HG03342 (cell line): ENCODE measurements at regions not wholly inside any gene's neighbourhood (a gene's known extent, or its start where the extent isn't known, plus 50 kb on each side); places are given as distances from the start of the nearest gene placed in this dataset.

Experiments
- ATAC-seq: cut with Tn5 transposase; IDR thresholded peaks from one replicate; pipeline ENCODE4 v1.9.1; 2021; ENCODE audit warnings: mild to moderate bottlenecking, moderate library complexity; ENCODE audit not compliant: unreplicated experiment

DNA sequence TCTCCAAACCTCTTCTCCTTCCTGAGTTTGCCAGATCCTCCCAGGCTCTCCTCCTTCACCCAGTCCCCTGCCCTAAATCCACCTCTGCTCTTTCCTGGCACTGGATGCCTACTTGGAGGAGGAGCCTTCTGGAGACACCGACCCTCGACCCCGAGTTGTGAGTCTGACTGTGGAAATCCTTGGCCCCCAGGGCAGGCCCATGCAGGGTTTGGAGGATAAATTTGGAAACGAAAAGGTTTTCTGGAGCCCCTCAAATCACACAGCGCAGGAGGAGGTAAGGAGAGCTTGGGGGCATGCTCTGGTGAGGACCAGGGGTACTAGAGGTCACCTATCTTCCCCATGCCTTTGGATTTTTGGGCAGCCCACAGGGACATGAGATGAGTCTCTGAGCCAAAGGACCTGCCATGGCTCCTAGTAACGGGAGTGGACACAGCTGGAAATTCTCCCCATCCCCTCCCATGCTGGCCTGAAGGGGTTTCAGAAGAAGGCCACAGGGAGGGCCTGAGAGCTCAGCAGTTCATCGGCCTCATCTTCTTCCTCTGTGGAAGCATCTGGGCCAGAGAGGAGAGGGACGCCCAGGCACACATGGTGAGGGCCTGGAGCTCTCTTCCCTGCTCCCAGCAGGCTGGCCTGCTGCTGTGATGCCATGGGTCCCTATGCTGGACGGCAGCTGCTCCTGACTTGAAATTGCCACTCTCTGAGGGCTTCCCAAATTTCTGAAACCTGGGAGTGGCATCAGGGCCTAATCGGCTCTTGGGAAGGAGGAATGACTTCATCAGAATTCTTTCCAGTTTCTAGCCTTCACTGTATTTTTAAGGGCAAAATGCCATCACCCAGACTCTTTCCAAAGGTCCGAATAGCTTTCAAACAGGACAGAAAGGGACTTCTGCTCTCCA lies 68.6 kb upstream of the ITGA11 start:
- ATAC-seq: no peak

GRCh38 chr15:68501259-68501591 lies 69.3 kb upstream of the ITGA11 start:
- no peak for ATAC-seq

DNA sequence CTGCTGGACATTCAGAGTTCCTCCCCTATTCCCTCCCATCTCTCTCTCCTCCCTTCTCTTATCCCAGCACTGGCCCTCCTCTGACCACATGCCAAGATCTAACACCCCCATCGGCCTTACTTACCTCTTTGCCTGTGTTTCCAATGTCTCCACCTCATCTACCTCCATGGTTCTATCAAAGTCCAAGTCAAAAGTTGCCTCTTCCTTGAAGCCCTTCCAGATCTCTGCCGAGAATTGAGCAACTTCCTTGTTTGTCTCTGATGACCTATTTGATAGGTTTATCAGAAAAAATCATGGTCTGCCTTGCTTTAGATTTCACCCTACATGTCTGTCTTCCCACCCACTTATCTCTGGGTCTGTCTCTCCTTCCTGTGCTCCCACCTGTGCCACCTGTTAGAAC lies 69.7 kb upstream of the ITGA11 start:
- ATAC-seq: no peak

DNA sequence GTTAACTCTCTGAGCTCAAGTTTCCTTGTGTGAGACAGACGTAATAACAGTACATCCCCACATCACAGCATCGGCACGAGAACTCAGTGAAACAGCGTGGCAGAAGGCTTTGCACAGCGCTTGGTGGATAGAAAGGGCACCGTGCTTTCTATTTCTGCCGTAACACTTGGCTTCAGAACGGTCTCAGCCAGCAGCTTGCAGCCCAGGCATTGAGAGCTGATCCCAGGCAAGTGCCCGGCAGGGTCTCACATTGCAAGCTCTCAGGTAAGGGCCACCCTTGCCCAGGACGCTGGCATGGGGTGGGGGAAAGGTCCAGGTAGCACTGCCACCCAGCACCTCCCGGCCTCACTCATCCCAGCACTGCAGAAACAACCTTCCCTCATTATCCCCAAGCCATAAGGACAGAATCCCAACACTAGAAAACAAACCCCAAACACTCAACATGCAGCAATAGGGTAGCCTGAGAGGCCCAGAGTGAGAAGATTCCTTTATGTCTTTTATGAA lies 70.5 kb upstream of the ITGA11 start:
- no peak for ATAC-seq

DNA sequence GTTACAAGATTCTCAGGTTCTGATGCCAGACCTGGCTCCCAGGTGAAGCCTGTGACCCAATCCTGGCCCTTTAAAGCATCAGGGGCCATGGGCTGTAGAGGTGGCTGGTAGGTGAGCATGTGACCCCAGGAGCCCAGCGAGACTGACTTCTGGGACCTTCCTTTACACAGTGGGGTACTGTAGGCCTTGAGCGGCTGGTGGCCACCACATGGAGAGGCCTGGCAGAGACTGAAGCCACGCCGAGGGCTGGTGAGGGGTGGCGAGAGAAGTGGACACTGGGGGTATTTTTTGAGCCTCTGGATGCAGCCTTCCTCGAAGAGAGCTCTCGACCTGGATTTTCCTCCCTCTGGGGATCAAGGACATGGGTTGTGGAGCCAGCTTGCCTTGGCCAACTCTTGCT lies 71.2 kb upstream of the ITGA11 start:
- ATAC-seq: no peak

GRCh38 chr15:68503791-68504680 lies 72.1 kb upstream of the ITGA11 start:
- ATAC-seq: no peak

DNA sequence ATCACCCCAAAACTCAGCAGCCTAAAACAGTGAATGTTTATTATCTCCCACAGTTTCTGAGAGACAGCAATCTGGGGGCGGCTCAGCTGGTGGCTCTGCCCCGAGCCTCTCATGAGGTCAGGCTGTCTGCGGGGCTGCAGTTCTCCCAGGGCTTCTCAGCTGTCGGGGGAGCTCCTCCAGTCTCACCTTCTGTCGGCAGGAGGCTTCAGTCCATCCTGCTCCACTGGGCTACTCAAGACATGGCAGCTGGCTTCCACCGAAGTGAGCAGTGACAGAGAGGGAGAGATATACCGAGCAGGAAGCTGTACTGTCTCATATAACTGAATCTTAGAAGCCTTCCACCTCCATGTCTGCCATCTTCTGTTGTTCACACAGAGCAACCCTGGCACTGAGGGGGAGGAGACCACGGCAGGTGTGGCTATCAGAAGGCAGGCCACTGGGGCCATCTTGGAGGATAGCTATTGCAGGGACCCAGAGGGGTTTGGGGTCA lies 72.8 kb upstream of the ITGA11 start:
- ATAC-seq: no peak

- ATAC-seq: no peak
Observed at GRCh38 chr15:68506071-68506470, 72.7 kb upstream of the CORO2B start.

- ATAC-seq: no peak
Observed at GRCh38 chr15:68507447-68507846, 71.3 kb upstream of the CORO2B start.

DNA sequence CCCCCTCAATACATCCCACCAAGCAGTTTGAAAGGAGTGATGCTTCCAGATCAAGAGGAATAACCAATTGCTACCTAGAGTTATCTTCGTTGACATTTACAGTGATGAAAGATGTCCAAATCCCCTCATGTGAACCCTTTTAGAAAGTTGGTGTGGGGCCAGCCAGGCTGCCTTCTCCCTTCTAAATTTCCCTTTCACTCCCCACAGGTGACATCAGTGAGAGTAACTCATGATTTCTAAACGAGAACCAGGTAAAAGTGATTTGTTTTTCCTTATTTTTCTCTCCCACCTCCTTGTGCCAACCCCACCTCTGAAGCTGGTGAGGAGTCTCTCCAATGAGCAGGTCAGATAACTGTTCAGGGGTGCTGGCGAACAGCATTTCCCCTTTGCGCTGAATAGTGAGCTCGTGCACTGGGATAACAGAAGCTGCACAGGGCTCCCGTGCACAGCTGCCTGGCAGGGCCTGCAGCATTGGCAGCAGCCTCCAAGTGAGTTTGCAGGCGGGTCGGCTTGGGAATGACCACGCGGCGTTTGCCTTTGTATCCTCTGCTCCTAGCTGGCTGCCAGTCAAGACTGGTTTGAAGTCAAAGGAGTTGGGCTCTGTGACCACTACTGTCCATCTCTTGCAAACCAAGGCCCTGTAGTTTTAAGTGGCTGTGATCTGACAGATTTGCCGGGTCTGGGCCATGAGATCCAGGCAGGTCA lies 70.2 kb upstream of the CORO2B start:
- no peak for ATAC-seq

DNA sequence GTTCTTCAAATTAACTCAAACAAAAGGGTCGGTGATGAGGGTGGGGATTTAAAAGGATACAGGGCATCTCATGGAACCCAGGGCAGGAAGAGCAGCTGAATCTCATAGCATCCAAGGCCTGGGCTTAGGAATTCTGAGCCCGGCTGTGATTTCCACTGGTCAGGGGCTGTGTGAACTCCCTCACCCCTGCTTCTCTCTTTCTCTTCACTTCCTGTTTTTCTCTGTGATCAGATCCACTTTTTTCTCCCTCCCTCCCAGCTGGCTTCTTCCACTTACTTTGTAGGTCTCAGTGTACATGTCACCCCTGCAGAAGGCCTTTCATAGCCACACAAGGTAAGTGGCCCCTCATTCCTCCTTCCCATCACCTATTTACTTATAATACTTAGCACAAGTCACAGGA lies 68.2 kb upstream of the CORO2B start:
- ATAC-seq: no peak

DNA sequence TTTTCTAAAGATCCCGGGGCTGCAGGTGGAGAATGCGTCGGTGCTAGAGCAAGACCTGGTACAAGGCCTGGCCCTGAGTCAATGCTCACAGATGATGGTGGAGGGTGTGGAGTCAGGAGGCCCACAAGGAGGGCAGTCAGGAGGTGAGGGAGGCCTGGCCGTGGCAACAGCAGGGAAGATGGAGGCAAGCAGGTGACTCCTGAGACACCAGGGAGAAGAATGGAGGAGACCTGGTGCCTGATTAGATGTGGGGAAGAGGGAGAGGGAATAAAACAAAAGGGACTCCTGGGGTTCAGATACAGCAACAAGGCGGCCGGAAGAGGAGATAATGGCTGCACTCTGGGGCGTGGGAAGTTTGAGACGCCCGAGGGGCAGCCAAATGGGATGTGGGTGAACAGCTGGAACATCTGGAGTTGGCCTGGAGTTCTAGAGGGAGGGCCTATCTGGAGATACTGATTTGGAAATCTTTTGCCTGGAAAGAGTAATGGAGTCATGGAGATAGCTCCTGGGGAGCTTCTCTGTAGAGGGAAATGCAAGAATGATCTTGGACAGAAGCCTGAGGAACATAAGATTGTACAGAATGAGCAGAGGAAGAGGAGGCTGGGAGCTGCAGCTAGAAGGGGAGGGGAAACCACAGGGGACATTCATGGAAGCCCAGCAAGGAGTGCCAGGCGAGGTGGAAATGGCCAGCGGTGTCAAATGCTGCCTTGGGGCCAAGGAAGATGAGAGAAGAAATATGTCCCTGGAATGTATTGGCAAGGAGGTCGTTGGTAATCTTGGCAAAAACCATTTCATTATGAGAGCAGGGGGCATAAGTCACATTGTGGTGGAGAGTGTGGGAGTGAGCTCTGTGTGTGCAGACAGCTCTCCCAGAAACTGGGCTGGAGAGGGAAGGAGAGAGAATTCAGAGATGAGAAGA lies 67.5 kb upstream of the CORO2B start:
- no peak for ATAC-seq

- ATAC-seq: no peak
Observed at GRCh38 chr15:68512052-68512451, 66.7 kb upstream of the CORO2B start.

GRCh38 chr15:68512598-68512997 lies 66.2 kb upstream of the CORO2B start:
- ATAC-seq: no peak

DNA sequence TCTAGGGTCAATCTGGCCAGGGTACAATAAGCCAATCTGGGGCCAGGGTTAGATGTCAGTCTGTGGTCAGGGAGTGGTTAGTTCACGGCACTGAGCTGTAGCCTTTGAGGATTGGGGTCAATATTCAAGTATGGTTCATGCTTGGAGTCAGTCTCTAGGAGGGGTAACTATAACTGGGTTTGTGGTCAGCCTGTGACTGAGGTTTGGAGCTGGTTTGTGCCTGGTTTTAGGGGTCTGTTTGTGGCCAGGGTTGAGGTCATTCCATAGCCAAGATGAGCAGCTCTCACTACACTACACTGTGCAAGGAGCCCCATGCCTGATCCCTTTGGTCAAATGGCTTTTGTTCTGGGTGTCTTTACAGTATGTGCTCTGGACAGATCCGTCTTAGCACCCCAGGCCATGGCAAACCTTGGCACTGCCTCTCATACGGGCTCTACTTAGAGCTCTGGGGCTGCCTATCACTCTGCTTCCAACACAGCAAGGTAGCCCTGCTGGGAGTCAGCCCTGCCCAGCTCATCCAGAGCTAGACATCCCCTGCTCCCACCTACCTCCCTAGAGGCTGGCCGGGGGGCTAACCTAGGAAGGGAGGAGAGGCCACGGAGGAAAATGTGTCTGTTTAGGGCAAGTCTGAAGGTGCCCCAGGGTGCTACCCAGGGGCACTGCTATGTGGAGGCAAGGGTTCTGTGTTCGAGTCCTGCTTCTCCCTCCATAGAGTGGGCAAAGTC lies 63.3 kb upstream of the CORO2B start:
- no peak for ATAC-seq

DNA sequence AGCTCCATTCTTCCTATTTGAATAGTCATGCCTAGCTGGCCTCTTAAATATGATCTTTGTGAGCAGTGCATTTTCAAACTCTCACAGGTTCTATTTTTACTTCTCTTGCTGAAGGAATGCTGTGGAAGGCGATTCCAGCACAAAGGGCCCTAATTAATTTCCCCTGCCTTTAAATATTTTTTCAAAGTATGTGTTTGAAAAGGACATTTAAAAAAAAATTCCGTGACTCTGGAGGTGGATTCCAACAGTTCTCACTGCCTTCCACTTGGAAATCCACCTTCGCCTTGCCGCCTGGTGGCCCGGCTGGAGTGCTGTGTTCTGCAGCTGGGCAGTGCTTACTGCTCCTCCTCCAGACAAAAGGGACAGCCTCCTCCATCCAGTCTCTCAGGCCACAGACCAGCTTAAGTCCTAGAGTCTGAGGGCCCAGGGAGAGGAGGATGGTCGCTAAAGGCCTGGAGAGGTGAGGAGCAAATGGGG lies 61.5 kb upstream of the CORO2B start:
- no peak for ATAC-seq

DNA sequence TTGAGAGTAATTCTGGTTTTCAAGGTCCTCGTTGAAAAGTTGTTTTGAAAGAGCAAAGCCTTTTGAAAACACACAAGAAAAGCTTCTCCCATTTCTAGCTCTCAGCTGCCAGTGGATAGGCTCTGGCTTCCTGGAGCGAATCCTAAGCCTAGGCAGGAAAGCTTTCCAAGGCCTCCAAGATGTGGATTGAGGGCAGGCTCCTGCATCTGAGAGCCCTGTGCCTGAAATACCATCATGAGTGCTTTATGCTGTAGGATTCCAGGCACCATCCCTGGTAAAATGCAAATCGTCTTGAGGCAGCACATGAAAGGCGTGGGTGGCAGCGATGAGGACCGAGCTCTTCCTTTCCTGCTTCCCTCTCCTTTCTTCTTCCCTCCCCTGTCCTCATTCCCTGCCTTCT lies 60.7 kb upstream of the CORO2B start:
- ATAC-seq: no peak

- ATAC-seq: no peak
Observed at GRCh38 chr15:68518785-68519430, 59.9 kb upstream of the CORO2B start.
